NT2/D1 (cell line): ENCODE measurements at regions not wholly inside any gene's neighbourhood (a gene's known extent, or its start where the extent isn't known, plus 50 kb on each side); places are given as distances from the start of the nearest gene placed in this dataset.

Experiments
- SUZ12 ChIP-seq: IDR thresholded peaks from 2 replicates; pipeline ENCODE4 v1.6.1; 2011; ENCODE audit not compliant: insufficient read length, insufficient read depth; ENCODE audit errors: extremely low read depth
- YY1 ChIP-seq: IDR thresholded peaks from 2 replicates; pipeline ENCODE4 v1.6.1; 2011; ENCODE audit not compliant: insufficient read length, insufficient read depth
- ZNF274 ChIP-seq: IDR thresholded peaks from 2 replicates; pipeline ENCODE4 v1.6.1; 2011; ENCODE audit warnings: mild to moderate bottlenecking, low read depth, low read length

GRCh38 chr7:17488829-17489228, 190.4 kb downstream of the AHR start:
- TF ChIP-seq YY1 (no peak), ZNF274 (no peak), SUZ12 (no peak)
